SK-N-MC (cell line): ENCODE measurements at regions not wholly inside any gene's neighbourhood (a gene's known extent, or its start where the extent isn't known, plus 50 kb on each side); places are given as distances from the start of the nearest gene placed in this dataset.

Source experiments
- EZH2 ChIP-seq: fragments of 200-600 bp; sonication (generic); IDR thresholded peaks from one replicate; pipeline ENCODE4 v1.6.1; 2017; ENCODE audit warnings: antibody characterized with exemption
- POLR2AphosphoS5 ChIP-seq: IDR thresholded peaks from 2 replicates; pipeline ENCODE4 v1.6.1; 2012; ENCODE audit warnings: mild to moderate bottlenecking, low read depth, low read length, borderline replicate concordance

DNA sequence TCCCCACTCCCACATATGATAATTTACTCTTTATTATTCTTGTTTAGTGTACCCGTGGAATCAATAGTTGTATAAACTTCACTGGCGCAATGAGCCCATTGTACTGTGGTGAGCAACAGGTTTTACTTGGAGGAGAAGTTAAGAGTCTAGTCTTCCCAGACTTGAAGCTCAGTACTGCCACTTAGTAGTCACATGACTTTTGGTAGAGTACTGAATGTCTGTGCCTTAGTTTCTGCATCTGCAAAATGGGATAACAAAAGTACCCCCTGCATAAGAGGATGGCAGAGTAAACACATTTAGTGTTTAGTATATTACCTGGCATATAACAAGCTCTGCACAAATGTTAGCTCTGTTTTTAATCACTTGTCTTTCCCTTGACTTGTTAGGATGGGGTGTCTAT lies 375.5 kb downstream of the VRK1 start:
- TF ChIP-seq EZH2 (no peak), POLR2AphosphoS5 (no peak)
